ENCODE measurements at regions not wholly inside any gene's neighbourhood (a gene's known extent, or its start where the extent isn't known, plus 50 kb on each side); places are given as distances from the start of the nearest gene placed in this dataset.

- TF ChIP-seq TOX (CRISPR knock-in tag; IDR thresholded peaks at IDR 0.05; ENCODE audit: borderline replicate concordance) (no peak), GLIS3 (CRISPR knock-in tag; IDR thresholded peaks at IDR 0.05) (no peak), RARB (CRISPR knock-in tag; IDR thresholded peaks at IDR 0.05) (no peak), ZNF8 (CRISPR knock-in tag; IDR thresholded peaks at IDR 0.05) (no peak), ZNF70 (CRISPR knock-in tag; IDR thresholded peaks at IDR 0.05) (no peak), ZC3H10 (CRISPR knock-in tag; IDR thresholded peaks at IDR 0.05) (no peak), CREB5 (CRISPR knock-in tag; IDR thresholded peaks at IDR 0.05; ENCODE audit: low read depth) (no peak), ESRRG (CRISPR knock-in tag; IDR thresholded peaks at IDR 0.05) (no peak), CSRNP3 (CRISPR knock-in tag; IDR thresholded peaks at IDR 0.05) (no peak), OSR1 (CRISPR knock-in tag; IDR thresholded peaks at IDR 0.05) (no peak)
These were observed 362.4 kb upstream of the LRRC3B start for GRCh38 chr3:26260139-26260538.

Data from SK-N-SH treated with all-trans-retinoic acid at 6 μM for 48 hours (cell line).